Neural cell (in vitro differentiated cells): ENCODE measurements at regions not wholly inside any gene's neighbourhood (a gene's known extent, or its start where the extent isn't known, plus 50 kb on each side); places are given as distances from the start of the nearest gene placed in this dataset.

Source experiments
- H2AFZ ChIP-seq: fragments of 200-600, 300-800 bp; sonication (generic), shearing (Covaris generic); 2 replicates; pipeline ENCODE4 v1.6.0; 2014; ENCODE audit warnings: low read depth, mild to moderate bottlenecking, antibody characterized with exemption, low read length, moderate library complexity
- H3F3A ChIP-seq: fragments of 200-600 bp; shearing (Covaris generic); 2 replicates; pipeline ENCODE4 v1.6.1; 2016; ENCODE audit warnings: mild to moderate bottlenecking, moderate library complexity, mixed read lengths, antibody characterized with exemption, low read length; ENCODE audit not compliant: insufficient read depth, poor library complexity, severe bottlenecking
- H3K27ac ChIP-seq: fragments of 200-600, 300-800 bp; sonication (generic), shearing (Covaris generic); 2 replicates; pipeline ENCODE4 v1.5.1; 2014; ENCODE audit warnings: mild to moderate bottlenecking, low read length, moderate library complexity
- H3K27me3 ChIP-seq: fragments of 300-800, 200-600 bp; sonication (generic), shearing (Covaris generic); 2 replicates; pipeline ENCODE4 v1.6.0; 2014; ENCODE audit warnings: mild to moderate bottlenecking, low read depth, low read length, moderate library complexity; ENCODE audit not compliant: insufficient read depth
- H3K36me3 ChIP-seq: fragments of 300-800, 200-600 bp; sonication (generic), shearing (Covaris generic); 2 replicates; pipeline ENCODE4 v1.5.1; 2014; ENCODE audit warnings: mild to moderate bottlenecking, antibody characterized with exemption, low read length, moderate library complexity; ENCODE audit not compliant: insufficient read depth
- H3K4me2 ChIP-seq: fragments of 300-800, 200-600 bp; sonication (generic), shearing (Covaris generic); 2 replicates; pipeline ENCODE4 v1.6.0; 2014; ENCODE audit warnings: mild to moderate bottlenecking, low read length
- H3K4me3 ChIP-seq: fragments of 300-800, 200-600 bp; sonication (generic), shearing (Covaris generic); 2 replicates; pipeline ENCODE4 v1.5.1; 2014; ENCODE audit warnings: mild to moderate bottlenecking, low read length, moderate library complexity
- H3K79me2 ChIP-seq: fragments of 200-600 bp; shearing (Covaris generic); replicated peaks from 2 replicates; pipeline ENCODE4 v1.6.0; 2014; ENCODE audit warnings: mild to moderate bottlenecking, low read length, moderate library complexity; ENCODE audit not compliant: insufficient read depth
- H3K9ac ChIP-seq: fragments of 300-800, 200-600 bp; sonication (generic), shearing (Covaris generic); 2 replicates; pipeline ENCODE4 v1.6.1; 2016; ENCODE audit warnings: mild to moderate bottlenecking, low read length, mixed read lengths
- H3K9me2 ChIP-seq: fragments of 200-600 bp; shearing (Covaris generic); 2 replicates; pipeline ENCODE4 v1.6.1; 2016; ENCODE audit warnings: mild to moderate bottlenecking, low read length, mixed read lengths; ENCODE audit not compliant: insufficient read depth
- H3K9me3 ChIP-seq: fragments of 200-600, 300-800 bp; sonication (generic), shearing (Covaris generic); 2 replicates; pipeline ENCODE4 v1.6.1; 2016; ENCODE audit warnings: mild to moderate bottlenecking, mixed run types, low read length, moderate library complexity, mixed read lengths
- H4K20me1 ChIP-seq: fragments of 200-600 bp; shearing (Covaris generic); 2 replicates; pipeline ENCODE4 v1.6.1; 2016; ENCODE audit warnings: mild to moderate bottlenecking, mixed run types; ENCODE audit not compliant: insufficient read depth
- EP300 ChIP-seq: fragments of 450-650 bp; conservative IDR thresholded peaks from 2 replicates; pipeline ENCODE4 v1.6.1; 2014; ENCODE audit warnings: antibody characterized with exemption, mild to moderate bottlenecking, moderate library complexity; ENCODE audit not compliant: poor library complexity, severe bottlenecking
- EZH2 ChIP-seq: fragments of 200-600, 300-800 bp; shearing (Covaris generic), sonication (generic); IDR thresholded peaks from 2 replicates; pipeline ENCODE4 v1.6.1; 2014; ENCODE audit warnings: antibody characterized with exemption, low read length, borderline replicate concordance, mild to moderate bottlenecking; ENCODE audit not compliant: insufficient read depth, poor library complexity, severe bottlenecking
- MXI1 ChIP-seq: fragments of 450-650 bp; conservative IDR thresholded peaks from 2 replicates; pipeline ENCODE4 v1.6.1; 2014; ENCODE audit warnings: antibody characterized with exemption, mild to moderate bottlenecking; ENCODE audit not compliant: poor library complexity, severe bottlenecking
- POLR2AphosphoS5 ChIP-seq: IDR thresholded peaks from 2 replicates; pipeline ENCODE4 v1.6.1; 2012
- RAD21 ChIP-seq: fragments of 450-650 bp; conservative IDR thresholded peaks from 2 replicates; pipeline ENCODE4 v1.6.1; 2014; ENCODE audit warnings: antibody characterized with exemption, mild to moderate bottlenecking, moderate library complexity
- SMC3 ChIP-seq: fragments of 450-650 bp; conservative IDR thresholded peaks from 2 replicates; pipeline ENCODE4 v1.6.1; 2014; ENCODE audit warnings: antibody characterized with exemption, mild to moderate bottlenecking, moderate library complexity; ENCODE audit not compliant: poor library complexity
- TAF1 ChIP-seq: IDR thresholded peaks from 2 replicates; pipeline ENCODE4 v1.6.1; 2012; ENCODE audit warnings: low read depth
- TF ChIP-seq, protein P1 (sequence below): IDR thresholded peaks from 2 replicates; pipeline ENCODE4 v1.6.1; 2012; ENCODE audit warnings: borderline replicate concordance
- TF ChIP-seq, protein P2 (sequence below): fragments of 450-650 bp; IDR thresholded peaks from 2 replicates; pipeline ENCODE4 v1.5.1; 2014; ENCODE audit warnings: antibody characterized with exemption, mild to moderate bottlenecking, moderate library complexity; ENCODE audit not compliant: poor library complexity, severe bottlenecking

DNA sequence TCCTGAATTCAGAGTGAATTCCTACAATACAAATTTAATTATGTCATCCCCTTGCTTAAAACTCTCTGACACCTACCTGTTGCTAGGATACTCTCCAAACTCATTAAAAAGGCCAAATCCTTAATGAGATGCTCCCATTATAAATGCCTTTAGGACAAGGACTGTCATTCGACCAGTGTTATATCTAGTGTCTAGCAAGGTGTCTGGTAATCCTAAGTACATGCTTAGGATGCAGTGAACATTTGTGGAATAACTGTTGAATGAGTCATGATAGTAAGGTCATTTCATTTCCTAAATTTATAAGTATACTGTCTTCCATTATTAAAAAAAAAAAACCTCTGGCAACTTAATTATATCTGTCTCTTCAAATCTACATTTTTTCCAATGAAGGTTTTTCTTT is 588.9 kb upstream of the NRXN1 start:
- Histone ChIP-seq H3K9me3 (no peaks in the 10 kb centered on the region), H4K20me1 (no peaks in the 10 kb centered on the region), H3K9ac (no peak overlapping the region), H3K27me3 (no peaks in the 10 kb centered on the region), H3K79me2 (no peaks in the 10 kb centered on the region), H3K4me2 (no peak overlapping the region), H3K27ac (no peak overlapping the region), H2AFZ (no peak overlapping the region), H3K36me3 (no peaks in the 10 kb centered on the region), H3F3A (no peaks in the 10 kb centered on the region), H3K4me3 (no peak overlapping the region), H3K9me2 (no peaks in the 10 kb centered on the region)
- no peak for TF ChIP-seq EZH2
- no peak for TF ChIP-seq POLR2AphosphoS5
- no peak for TF ChIP-seq SMC3
- no peak for TF ChIP-seq EP300
- no peak for TF ChIP-seq TAF1
- TF ChIP-seq, protein P1, sequence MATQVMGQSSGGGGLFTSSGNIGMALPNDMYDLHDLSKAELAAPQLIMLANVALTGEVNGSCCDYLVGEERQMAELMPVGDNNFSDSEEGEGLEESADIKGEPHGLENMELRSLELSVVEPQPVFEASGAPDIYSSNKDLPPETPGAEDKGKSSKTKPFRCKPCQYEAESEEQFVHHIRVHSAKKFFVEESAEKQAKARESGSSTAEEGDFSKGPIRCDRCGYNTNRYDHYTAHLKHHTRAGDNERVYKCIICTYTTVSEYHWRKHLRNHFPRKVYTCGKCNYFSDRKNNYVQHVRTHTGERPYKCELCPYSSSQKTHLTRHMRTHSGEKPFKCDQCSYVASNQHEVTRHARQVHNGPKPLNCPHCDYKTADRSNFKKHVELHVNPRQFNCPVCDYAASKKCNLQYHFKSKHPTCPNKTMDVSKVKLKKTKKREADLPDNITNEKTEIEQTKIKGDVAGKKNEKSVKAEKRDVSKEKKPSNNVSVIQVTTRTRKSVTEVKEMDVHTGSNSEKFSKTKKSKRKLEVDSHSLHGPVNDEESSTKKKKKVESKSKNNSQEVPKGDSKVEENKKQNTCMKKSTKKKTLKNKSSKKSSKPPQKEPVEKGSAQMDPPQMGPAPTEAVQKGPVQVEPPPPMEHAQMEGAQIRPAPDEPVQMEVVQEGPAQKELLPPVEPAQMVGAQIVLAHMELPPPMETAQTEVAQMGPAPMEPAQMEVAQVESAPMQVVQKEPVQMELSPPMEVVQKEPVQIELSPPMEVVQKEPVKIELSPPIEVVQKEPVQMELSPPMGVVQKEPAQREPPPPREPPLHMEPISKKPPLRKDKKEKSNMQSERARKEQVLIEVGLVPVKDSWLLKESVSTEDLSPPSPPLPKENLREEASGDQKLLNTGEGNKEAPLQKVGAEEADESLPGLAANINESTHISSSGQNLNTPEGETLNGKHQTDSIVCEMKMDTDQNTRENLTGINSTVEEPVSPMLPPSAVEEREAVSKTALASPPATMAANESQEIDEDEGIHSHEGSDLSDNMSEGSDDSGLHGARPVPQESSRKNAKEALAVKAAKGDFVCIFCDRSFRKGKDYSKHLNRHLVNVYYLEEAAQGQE: no peak
- TF ChIP-seq, protein P2, sequence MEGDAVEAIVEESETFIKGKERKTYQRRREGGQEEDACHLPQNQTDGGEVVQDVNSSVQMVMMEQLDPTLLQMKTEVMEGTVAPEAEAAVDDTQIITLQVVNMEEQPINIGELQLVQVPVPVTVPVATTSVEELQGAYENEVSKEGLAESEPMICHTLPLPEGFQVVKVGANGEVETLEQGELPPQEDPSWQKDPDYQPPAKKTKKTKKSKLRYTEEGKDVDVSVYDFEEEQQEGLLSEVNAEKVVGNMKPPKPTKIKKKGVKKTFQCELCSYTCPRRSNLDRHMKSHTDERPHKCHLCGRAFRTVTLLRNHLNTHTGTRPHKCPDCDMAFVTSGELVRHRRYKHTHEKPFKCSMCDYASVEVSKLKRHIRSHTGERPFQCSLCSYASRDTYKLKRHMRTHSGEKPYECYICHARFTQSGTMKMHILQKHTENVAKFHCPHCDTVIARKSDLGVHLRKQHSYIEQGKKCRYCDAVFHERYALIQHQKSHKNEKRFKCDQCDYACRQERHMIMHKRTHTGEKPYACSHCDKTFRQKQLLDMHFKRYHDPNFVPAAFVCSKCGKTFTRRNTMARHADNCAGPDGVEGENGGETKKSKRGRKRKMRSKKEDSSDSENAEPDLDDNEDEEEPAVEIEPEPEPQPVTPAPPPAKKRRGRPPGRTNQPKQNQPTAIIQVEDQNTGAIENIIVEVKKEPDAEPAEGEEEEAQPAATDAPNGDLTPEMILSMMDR: no peak
- TF ChIP-seq RAD21: no peak
- no peak for TF ChIP-seq MXI1

DNA sequence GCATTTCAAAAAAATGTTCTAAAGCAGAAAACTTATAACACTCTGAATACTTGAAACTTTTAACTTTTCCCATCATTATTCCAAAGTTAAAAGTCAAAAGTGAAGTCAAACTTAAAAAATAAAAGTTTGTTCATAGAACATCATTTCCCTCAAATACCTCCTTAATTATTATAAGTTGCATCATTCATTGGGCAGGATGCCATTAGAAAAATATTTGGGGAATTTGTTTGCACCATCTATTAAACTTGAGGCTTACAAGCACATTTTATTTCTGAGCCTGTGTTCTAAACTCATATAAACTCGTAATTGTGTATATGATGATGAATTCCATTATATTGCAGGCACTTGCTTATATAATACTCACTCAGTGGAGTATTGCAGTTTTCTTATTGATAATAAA is 588.0 kb upstream of the NRXN1 start:
- no peaks in the 10 kb centered on the region for H3K9me2 ChIP-seq
- H3F3A ChIP-seq: no peaks in the 10 kb centered on the region
- H3K79me2 ChIP-seq: no peaks in the 10 kb centered on the region
- H4K20me1 ChIP-seq: no peaks in the 10 kb centered on the region
- H3K9me3 ChIP-seq: peaks cover under 1% of the 10 kb centered on the region
- H3K9ac ChIP-seq: no peak overlapping the region
- H3K27me3 ChIP-seq: no peaks in the 10 kb centered on the region
- H3K27ac ChIP-seq: no peak overlapping the region
- TF ChIP-seq RAD21 (no peak), TAF1 (no peak), EZH2 (no peak), EP300 (no peak), POLR2AphosphoS5 (no peak), SMC3 (no peak), MXI1 (no peak)
- TF ChIP-seq, protein P1: no peak
- H3K4me3 ChIP-seq: no peak overlapping the region
- H3K4me2 ChIP-seq: no peak overlapping the region
- no peaks in the 10 kb centered on the region for H3K36me3 ChIP-seq
- H2AFZ ChIP-seq: no peak overlapping the region
